Glutamatergic neuron (in vitro differentiated cells): ENCODE measurements at regions not wholly inside any gene's neighbourhood (a gene's known extent, or its start where the extent isn't known, plus 50 kb on each side); places are given as distances from the start of the nearest gene placed in this dataset.

Source experiments
- DNase-seq: peaks from one replicate; pipeline ENCODE4 v3.0.0; 2022
- H3K27ac Mint-ChIP-seq: one replicate; pipeline ENCODE4 v1.8.0; 2020; ENCODE audit warnings: mild to moderate bottlenecking, mixed read lengths, inconsistent platforms; ENCODE audit not compliant: unreplicated experiment
- H3K27me3 Mint-ChIP-seq: one replicate; pipeline ENCODE4 v1.8.0; 2020; ENCODE audit warnings: mild to moderate bottlenecking, moderate library complexity, mixed read lengths, inconsistent platforms; ENCODE audit not compliant: unreplicated experiment
- H3K36me3 Mint-ChIP-seq: one replicate; pipeline ENCODE4 v1.8.0; 2020; ENCODE audit warnings: mild to moderate bottlenecking, mixed read lengths, inconsistent platforms; ENCODE audit not compliant: unreplicated experiment
- H3K4me1 Mint-ChIP-seq: one replicate; pipeline ENCODE4 v1.8.0; 2020; ENCODE audit warnings: mild to moderate bottlenecking, low read depth, mixed read lengths, inconsistent platforms; ENCODE audit not compliant: unreplicated experiment
- H3K4me3 Mint-ChIP-seq: one replicate; pipeline ENCODE4 v1.8.0; 2020; ENCODE audit warnings: mild to moderate bottlenecking, mixed read lengths, inconsistent platforms; ENCODE audit not compliant: unreplicated experiment
- H3K9me3 Mint-ChIP-seq: one replicate; pipeline ENCODE4 v1.8.0; 2020; ENCODE audit warnings: mild to moderate bottlenecking, moderate library complexity, mixed read lengths, inconsistent platforms; ENCODE audit not compliant: unreplicated experiment
- TF ChIP-seq, protein P1 (sequence below): fragments of 200-600 bp; sonication (generic); IDR thresholded peaks from one replicate; pipeline ENCODE4 v1.5.0; 2021; ENCODE audit not compliant: partially characterized antibody, unreplicated experiment

- TF ChIP-seq, protein P1, sequence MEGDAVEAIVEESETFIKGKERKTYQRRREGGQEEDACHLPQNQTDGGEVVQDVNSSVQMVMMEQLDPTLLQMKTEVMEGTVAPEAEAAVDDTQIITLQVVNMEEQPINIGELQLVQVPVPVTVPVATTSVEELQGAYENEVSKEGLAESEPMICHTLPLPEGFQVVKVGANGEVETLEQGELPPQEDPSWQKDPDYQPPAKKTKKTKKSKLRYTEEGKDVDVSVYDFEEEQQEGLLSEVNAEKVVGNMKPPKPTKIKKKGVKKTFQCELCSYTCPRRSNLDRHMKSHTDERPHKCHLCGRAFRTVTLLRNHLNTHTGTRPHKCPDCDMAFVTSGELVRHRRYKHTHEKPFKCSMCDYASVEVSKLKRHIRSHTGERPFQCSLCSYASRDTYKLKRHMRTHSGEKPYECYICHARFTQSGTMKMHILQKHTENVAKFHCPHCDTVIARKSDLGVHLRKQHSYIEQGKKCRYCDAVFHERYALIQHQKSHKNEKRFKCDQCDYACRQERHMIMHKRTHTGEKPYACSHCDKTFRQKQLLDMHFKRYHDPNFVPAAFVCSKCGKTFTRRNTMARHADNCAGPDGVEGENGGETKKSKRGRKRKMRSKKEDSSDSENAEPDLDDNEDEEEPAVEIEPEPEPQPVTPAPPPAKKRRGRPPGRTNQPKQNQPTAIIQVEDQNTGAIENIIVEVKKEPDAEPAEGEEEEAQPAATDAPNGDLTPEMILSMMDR = no peak
- Mint-ChIP-seq H3K27ac (no peak overlapping the region), H3K36me3 (no peaks in the 10 kb centered on the region), H3K27me3 (peaks cover 17% of the 10 kb centered on the region), H3K9me3 (peaks cover 7% of the 10 kb centered on the region), H3K4me1 (peaks cover 15% of the 10 kb centered on the region), H3K4me3 (no peak overlapping the region)
- no peak for DNase-seq
Observed at GRCh38 chr14:101472518-101472849, 88.8 kb upstream of the DIO3 start.

GRCh38 chr14:101473045-101473729, 88.1 kb upstream of the DIO3 start:
- Mint-ChIP-seq H3K4me1 (peaks cover 18% of the 10 kb centered on the region), H3K4me3 (no peak overlapping the region), H3K27ac (no peak overlapping the region), H3K9me3 (peaks cover 7% of the 10 kb centered on the region), H3K27me3 (peaks cover 17% of the 10 kb centered on the region), H3K36me3 (no peaks in the 10 kb centered on the region)
- TF ChIP-seq, protein P1 = no peak
- no peak for DNase-seq

DNA sequence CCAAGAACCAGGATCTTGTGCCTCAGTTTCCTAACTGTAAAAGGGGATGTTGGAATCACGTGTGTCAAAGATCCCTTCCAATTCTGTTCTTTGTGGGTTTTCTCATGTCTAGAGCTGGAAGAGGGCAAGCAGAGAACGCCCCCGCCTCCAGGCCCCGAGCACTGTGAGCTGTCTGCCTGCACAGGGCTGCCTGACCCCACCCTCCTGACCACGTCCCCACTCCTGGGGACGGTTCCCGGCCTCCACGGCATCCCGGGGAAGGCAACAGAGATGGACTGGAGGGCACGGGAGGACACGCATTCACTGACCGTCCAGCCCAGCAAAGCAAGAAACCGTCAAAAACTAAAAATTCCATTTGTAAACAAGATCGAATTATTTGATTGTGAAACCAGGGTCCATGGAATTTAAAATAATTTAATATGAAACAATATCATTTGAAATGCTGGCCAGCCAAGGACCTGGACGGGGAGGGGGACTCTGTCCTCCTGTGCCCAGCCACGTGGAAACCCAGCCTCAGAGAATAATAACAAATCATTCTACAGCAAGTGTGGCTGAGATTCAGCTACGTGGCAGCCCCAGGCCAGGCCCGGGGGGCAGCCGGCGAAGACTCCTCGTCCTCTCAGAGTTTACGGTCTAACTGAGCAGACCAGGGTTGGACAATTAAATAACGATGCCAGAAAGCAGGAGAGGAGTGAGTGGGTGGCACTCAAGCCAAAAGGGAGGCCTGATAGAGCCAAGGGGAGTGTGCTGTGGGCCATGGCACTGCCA, 87.3 kb upstream of the DIO3 start:
- no peak for DNase-seq
- Mint-ChIP-seq H3K27ac (no peak overlapping the region), H3K9me3 (peaks cover 7% of the 10 kb centered on the region), H3K36me3 (no peaks in the 10 kb centered on the region), H3K4me3 (no peak overlapping the region), H3K4me1 (peaks cover 18% of the 10 kb centered on the region), H3K27me3 (peaks cover 14% of the 10 kb centered on the region)
- TF ChIP-seq, protein P1 = no peak

DNA sequence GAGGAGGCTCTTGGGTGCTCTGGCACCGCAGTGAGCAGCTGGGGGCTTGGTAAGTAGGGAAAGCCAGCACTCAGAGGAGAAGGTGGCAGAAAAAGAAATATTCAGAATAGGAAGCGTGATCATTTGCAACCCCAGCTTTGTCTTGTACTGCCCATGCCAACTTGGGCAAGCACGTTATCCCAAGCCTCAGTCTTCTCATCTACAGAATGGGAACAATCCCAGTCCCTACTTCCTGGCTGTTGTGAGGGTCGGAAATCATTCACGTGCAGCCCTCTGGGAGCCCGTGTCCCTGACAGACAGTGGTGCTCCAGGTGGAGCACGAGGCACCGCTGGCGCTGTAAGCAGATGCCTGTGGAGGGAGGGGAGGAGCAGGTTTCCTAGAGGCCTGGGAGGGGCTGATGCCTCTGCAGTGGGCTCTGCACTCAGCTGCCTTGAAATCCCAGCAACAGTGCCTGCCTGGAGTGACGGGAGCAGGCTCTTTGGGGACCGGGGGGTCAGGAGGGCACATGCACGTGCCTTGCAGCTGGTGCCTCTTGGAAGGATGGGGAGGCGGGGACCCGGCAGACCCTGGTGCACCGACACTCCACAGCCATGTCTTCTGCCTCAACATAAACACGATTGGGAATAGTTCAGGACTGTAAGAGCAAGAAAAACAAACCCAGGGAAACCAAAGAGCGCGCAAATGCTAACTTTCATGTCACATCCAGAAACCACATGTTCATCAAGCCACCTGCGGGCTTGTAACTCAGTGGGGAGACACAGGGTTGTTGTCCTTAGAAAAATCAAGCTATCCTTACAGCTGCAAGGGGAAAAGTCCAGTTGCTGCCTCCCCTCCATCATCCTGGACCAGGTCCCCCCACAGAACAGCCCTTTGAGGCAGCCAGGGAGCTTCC, 86.5 kb upstream of the DIO3 start:
- Mint-ChIP-seq H3K27ac (no peak overlapping the region), H3K36me3 (no peaks in the 10 kb centered on the region), H3K4me3 (no peak overlapping the region), H3K27me3 (peaks cover 17% of the 10 kb centered on the region), H3K4me1 (peaks cover 26% of the 10 kb centered on the region), H3K9me3 (peaks cover 13% of the 10 kb centered on the region)
- DNase-seq = no peak
- TF ChIP-seq, protein P1 = no peak
